GM12878 (cell line): ENCODE measurements at regions not wholly inside any gene's neighbourhood (a gene's known extent, or its start where the extent isn't known, plus 50 kb on each side); places are given as distances from the start of the nearest gene placed in this dataset.

ENCODE experiments used
- CEBPB ChIP-seq, 2 experiments: fragments of 150-350 bp in 1 of 2; IDR thresholded peaks; 2 replicates each; pipeline ENCODE4 v1.6.1; 2012 to 2014; ENCODE audit warnings: low read depth in 2 of 2, low read length in 2 of 2, borderline replicate concordance in 1 of 2, inconsistent platforms in 1 of 2
- CREM ChIP-seq: IDR thresholded peaks from 2 replicates; pipeline ENCODE4 v1.6.1; 2014; ENCODE audit warnings: antibody characterized with exemption, low read depth
- FOXM1 ChIP-seq: IDR thresholded peaks from 2 replicates; pipeline ENCODE4 v1.6.1; 2012; ENCODE audit warnings: low read depth, mild to moderate bottlenecking, inconsistent platforms, low read length, moderate library complexity
- IKZF1 ChIP-seq: fragments of 450-650 bp; conservative IDR thresholded peaks from 2 replicates; pipeline ENCODE4 v1.6.1; 2017; ENCODE audit warnings: antibody characterized with exemption, mild to moderate bottlenecking
- POU2F2 ChIP-seq: IDR thresholded peaks from 3 replicates; pipeline ENCODE4 v1.6.1; 2011; ENCODE audit warnings: low read depth, mild to moderate bottlenecking, low read length, borderline replicate concordance
- TF ChIP-seq, protein P1 (sequence below): fragments of 450-650 bp; IDR thresholded peaks from 2 replicates; pipeline ENCODE4 v1.6.1; 2017; ENCODE audit warnings: mild to moderate bottlenecking, moderate library complexity
- TF ChIP-seq, protein P2 (sequence below): fragments of 450-650 bp; IDR thresholded peaks from 2 replicates; pipeline ENCODE4 v1.6.1; 2016; ENCODE audit warnings: mild to moderate bottlenecking
- TF ChIP-seq, protein P3 (sequence below): fragments of 450-650 bp; conservative IDR thresholded peaks from 2 replicates; pipeline ENCODE4 v1.6.1; 2017; ENCODE audit warnings: mild to moderate bottlenecking, moderate library complexity

DNA sequence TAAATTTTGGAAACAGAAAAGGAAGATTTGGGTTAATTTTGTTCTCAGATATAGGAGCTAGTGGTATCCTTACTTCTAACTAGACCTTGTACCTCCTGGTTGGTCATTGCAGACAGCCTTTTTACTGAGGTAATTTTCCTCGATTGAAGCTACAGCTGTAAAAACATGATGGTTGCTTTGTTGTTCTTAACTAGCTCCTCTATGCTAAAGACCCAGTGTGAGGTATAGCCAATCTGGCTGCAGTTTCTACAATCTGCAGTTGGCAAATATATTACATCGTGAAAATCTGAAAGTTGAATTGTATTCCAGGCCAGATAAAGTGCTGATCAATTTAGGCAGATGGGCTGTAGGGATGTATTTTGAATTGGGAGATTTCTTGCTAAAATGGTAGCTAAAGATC is 116.5 kb downstream of the AASDHPPT start (continued):
- TF ChIP-seq, protein P1, sequence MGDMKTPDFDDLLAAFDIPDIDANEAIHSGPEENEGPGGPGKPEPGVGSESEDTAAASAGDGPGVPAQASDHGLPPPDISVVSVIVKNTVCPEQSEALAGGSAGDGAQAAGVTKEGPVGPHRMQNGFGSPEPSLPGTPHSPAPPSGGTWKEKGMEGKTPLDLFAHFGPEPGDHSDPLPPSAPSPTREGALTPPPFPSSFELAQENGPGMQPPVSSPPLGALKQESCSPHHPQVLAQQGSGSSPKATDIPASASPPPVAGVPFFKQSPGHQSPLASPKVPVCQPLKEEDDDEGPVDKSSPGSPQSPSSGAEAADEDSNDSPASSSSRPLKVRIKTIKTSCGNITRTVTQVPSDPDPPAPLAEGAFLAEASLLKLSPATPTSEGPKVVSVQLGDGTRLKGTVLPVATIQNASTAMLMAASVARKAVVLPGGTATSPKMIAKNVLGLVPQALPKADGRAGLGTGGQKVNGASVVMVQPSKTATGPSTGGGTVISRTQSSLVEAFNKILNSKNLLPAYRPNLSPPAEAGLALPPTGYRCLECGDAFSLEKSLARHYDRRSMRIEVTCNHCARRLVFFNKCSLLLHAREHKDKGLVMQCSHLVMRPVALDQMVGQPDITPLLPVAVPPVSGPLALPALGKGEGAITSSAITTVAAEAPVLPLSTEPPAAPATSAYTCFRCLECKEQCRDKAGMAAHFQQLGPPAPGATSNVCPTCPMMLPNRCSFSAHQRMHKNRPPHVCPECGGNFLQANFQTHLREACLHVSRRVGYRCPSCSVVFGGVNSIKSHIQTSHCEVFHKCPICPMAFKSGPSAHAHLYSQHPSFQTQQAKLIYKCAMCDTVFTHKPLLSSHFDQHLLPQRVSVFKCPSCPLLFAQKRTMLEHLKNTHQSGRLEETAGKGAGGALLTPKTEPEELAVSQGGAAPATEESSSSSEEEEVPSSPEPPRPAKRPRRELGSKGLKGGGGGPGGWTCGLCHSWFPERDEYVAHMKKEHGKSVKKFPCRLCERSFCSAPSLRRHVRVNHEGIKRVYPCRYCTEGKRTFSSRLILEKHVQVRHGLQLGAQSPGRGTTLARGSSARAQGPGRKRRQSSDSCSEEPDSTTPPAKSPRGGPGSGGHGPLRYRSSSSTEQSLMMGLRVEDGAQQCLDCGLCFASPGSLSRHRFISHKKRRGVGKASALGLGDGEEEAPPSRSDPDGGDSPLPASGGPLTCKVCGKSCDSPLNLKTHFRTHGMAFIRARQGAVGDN: no peak
- TF ChIP-seq FOXM1 (no peak), IKZF1 (no peak), POU2F2 (no peak), CREM (no peak), CEBPB (IDR thresholded peaks at IDR 0.05; ENCODE audit: borderline replicate concordance in 1 of 2, low read depth in 2 of 2, low read length in 2 of 2) (no peak)
- TF ChIP-seq, protein P2, sequence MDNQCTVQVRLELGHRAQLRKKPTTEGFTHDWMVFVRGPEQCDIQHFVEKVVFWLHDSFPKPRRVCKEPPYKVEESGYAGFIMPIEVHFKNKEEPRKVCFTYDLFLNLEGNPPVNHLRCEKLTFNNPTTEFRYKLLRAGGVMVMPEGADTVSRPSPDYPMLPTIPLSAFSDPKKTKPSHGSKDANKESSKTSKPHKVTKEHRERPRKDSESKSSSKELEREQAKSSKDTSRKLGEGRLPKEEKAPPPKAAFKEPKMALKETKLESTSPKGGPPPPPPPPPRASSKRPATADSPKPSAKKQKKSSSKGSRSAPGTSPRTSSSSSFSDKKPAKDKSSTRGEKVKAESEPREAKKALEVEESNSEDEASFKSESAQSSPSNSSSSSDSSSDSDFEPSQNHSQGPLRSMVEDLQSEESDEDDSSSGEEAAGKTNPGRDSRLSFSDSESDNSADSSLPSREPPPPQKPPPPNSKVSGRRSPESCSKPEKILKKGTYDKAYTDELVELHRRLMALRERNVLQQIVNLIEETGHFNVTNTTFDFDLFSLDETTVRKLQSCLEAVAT: no peak
- TF ChIP-seq, protein P3, sequence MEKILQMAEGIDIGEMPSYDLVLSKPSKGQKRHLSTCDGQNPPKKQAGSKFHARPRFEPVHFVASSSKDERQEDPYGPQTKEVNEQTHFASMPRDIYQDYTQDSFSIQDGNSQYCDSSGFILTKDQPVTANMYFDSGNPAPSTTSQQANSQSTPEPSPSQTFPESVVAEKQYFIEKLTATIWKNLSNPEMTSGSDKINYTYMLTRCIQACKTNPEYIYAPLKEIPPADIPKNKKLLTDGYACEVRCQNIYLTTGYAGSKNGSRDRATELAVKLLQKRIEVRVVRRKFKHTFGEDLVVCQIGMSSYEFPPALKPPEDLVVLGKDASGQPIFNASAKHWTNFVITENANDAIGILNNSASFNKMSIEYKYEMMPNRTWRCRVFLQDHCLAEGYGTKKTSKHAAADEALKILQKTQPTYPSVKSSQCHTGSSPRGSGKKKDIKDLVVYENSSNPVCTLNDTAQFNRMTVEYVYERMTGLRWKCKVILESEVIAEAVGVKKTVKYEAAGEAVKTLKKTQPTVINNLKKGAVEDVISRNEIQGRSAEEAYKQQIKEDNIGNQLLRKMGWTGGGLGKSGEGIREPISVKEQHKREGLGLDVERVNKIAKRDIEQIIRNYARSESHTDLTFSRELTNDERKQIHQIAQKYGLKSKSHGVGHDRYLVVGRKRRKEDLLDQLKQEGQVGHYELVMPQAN: no peak
